Colonic mucosa (tissue), 4 donors: ENCODE measurements at regions not wholly inside any gene's neighbourhood (a gene's known extent, or its start where the extent isn't known, plus 50 kb on each side); places are given as distances from the start of the nearest gene placed in this dataset.

Experiments used
- DNase-seq: peaks from one replicate; pipeline ENCODE4 v3.0.0-alpha.2; 2020
- H3K27ac ChIP-seq: fragments of 200-600 bp; one replicate; pipeline ENCODE4 v1.8.0; 2021
- H3K27me3 ChIP-seq: fragments of 200-600 bp; one replicate; pipeline ENCODE4 v1.8.0; 2021
- H3K36me3 ChIP-seq: fragments of 200-600 bp; one replicate; pipeline ENCODE4 v1.8.0; 2021
- H3K4me1 ChIP-seq: fragments of 200-600 bp; one replicate; pipeline ENCODE4 v1.8.0; 2021; ENCODE audit warnings: mild to moderate bottlenecking
- H3K4me3 ChIP-seq: fragments of 200-600 bp; one replicate; pipeline ENCODE4 v1.8.0; 2021
- H3K9ac ChIP-seq, 2 donors: one replicate each; pipeline ENCODE4 v1.7.0; 2013; ENCODE audit warnings: control low read depth in 2 of 2, low read depth in 2 of 2, low read length in 2 of 2
- H3K9me3 ChIP-seq: fragments of 200-600 bp; one replicate; pipeline ENCODE4 v1.8.0; 2021
- CTCF ChIP-seq: fragments of 200-600 bp; IDR thresholded peaks from one replicate; pipeline ENCODE4 v1.8.0; 2022; ENCODE audit warnings: antibody characterized with exemption, mild to moderate bottlenecking
- intact Hi-C: fragments of 100-400 bp; cut with DNase I; formaldehyde crosslinking; loops from one replicate; pipeline ENCODE4 v1.14.1; 2022
- donor health status: healthy.
- donor health status: DM: no; HTN: no; CAD: no.
- donor health status: DM: no; HTN: no; CAD: no.

DNA sequence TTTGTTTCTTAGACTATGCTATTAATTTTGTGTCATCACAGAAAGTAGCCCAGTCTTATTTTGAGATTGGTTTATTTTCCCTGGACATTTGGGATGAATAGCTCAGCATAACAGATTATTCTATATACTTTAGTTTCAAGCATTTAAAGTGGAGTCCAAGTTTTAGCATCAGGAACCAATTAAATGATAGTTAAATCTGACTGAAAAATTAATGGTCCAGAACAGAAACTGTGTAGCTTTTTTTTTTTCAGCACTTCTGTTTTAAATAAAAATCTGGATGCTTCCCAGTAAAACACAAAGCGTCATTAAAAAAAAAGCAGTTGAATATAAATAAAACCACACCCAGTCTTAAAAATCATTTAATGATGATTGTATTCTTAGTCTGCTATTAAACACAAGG is 59.4 kb upstream of the PITX2 start:
- DNase-seq = no peak
- Histone ChIP-seq H3K4me1 (no peaks in the 10 kb centered on the region), H3K4me3 (no peak overlapping the region), H3K9me3 (no peaks in the 10 kb centered on the region), H3K27me3 (no peaks in the 10 kb centered on the region), H3K9ac (no peak overlapping the region), H3K36me3 (no peaks in the 10 kb centered on the region), H3K27ac (no peak overlapping the region)
- TF ChIP-seq CTCF = no peak
- intact Hi-C loops = no loop called here

GRCh38 chr4:110683601-110684000 is 60.7 kb upstream of the PITX2 start:
- Histone ChIP-seq H3K27ac (no peak overlapping the region), H3K4me3 (no peak overlapping the region), H3K9ac (no peak overlapping the region), H3K4me1 (no peaks in the 10 kb centered on the region), H3K27me3 (no peaks in the 10 kb centered on the region), H3K36me3 (no peaks in the 10 kb centered on the region), H3K9me3 (no peaks in the 10 kb centered on the region)
- intact Hi-C loops = no loop called here
- no peak for DNase-seq
- TF ChIP-seq CTCF = no peak

DNA sequence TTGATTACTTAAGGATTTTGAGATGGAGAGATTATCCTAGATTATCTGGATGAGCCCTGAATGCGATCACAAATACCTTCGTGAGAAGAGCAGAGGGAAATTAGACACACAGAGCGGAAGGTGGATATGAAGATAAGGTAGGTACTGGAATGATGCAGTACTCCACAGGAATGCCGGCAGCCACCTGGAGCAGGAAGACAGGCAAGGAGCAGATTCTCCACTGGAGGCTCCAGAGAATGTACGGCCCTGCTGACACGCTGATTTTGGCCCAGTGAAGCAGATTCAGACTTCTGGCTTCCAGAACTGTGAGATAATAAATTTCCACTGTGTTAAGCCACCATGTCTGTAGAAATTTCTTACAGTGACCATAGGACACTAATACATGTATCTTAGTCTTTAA is 79.4 kb upstream of the PITX2 start:
- H3K4me1 ChIP-seq = no peaks in the 10 kb centered on the region
- no peak overlapping the region for H3K4me3 ChIP-seq
- no peak overlapping the region for H3K27ac ChIP-seq
- intact Hi-C loops = no loop called here
- no peak overlapping the region for H3K9ac ChIP-seq
- no peaks in the 10 kb centered on the region for H3K36me3 ChIP-seq
- DNase-seq = no peak
- H3K9me3 ChIP-seq = no peaks in the 10 kb centered on the region
- H3K27me3 ChIP-seq = no peaks in the 10 kb centered on the region
- TF ChIP-seq CTCF = no peak

DNA sequence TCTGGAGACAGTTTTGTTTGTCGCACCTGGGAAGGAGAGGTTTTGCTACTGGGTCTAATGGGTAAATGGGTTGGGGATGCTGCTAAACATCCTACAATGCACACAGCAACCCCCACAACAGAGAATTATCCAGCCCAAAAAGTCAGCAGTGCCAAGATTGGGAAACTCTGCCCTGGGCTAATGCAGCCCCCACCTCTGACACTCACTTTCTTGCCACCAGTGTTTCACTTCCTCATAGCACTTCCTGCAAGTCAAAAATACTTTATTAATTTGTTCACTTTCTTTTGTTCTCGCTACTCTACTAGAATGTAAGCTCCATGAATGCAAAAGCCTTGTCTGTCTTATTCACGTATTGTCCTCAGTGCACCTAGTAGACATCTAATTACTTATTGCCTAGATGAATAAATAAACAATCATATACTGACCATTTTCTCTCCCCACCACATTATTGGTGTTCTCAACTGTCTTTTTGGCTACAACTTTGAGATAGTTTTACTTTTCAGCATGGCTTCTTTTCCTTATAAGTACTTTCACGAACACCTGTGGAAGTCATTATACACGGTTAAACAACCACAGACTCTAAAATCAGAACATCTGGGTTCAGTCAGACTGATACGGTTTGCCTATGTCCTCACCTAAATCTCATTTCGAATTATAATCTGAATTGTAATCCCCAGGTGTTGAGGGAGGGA is 82.0 kb upstream of the PITX2 start:
- no peak for TF ChIP-seq CTCF
- no peak overlapping the region for H3K27ac ChIP-seq
- no peak for DNase-seq
- no peaks in the 10 kb centered on the region for H3K27me3 ChIP-seq
- H3K4me1 ChIP-seq = no peaks in the 10 kb centered on the region
- no peaks in the 10 kb centered on the region for H3K36me3 ChIP-seq
- H3K4me3 ChIP-seq = no peak overlapping the region
- intact Hi-C loops = no loop called here
- no peaks in the 10 kb centered on the region for H3K9me3 ChIP-seq
- H3K9ac ChIP-seq = no peak overlapping the region

DNA sequence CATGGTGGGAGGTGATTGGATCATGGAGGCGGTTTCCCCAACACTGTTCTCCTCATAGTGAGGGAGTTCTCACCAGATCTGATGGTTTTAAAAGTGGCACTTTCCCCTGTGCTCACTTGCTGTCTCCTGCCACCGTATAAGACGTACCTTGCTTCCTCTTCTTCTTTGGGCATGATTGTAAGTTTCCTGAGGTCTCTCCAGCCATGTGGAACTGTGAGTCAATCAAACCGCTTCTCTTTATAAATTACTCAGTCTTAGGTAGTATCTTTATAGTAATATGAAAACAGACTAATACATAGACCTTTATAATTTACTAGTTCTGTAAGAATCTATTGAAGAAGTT is 82.5 kb upstream of the PITX2 start:
- intact Hi-C loops = no loop called here
- no peaks in the 10 kb centered on the region for H3K4me1 ChIP-seq

More for the DNA sequence above, 82.5 kb upstream of the PITX2 start:
- TF ChIP-seq CTCF = no peak
- no peak overlapping the region for H3K4me3 ChIP-seq
- H3K9me3 ChIP-seq = no peaks in the 10 kb centered on the region
- no peak overlapping the region for H3K9ac ChIP-seq
- no peak for DNase-seq
- H3K27ac ChIP-seq = no peak overlapping the region
- no peaks in the 10 kb centered on the region for H3K27me3 ChIP-seq
- H3K36me3 ChIP-seq = no peaks in the 10 kb centered on the region
